ENCODE measurements at regions not wholly inside any gene's neighbourhood (a gene's known extent, or its start where the extent isn't known, plus 50 kb on each side); places are given as distances from the start of the nearest gene placed in this dataset.

GRCh38 chr17:22599322-22599721 is 907.0 kb downstream of the KCNJ18 start:
- TF ChIP-seq CTCF (conservative IDR thresholded peaks at IDR 0.05): no peak
- TF ChIP-seq EZH2 (IDR thresholded peaks at IDR 0.05; ENCODE audit: low read depth): no peak
